ENCODE measurements at regions not wholly inside any gene's neighbourhood (a gene's known extent, or its start where the extent isn't known, plus 50 kb on each side); places are given as distances from the start of the nearest gene placed in this dataset.

- no peak for DNase-seq (ENCODE audit: low read depth)
These were observed 345.5 kb downstream of the BCAT1 start for GRCh38 chr12:24603371-24603770.

- peak; percentile 91 for DNase-seq (ENCODE audit: low read depth)
These were observed 347.9 kb downstream of the BCAT1 start for GRCh38 chr12:24600996-24601395.

GRCh38 chr12:24600551-24600950 lies 348.4 kb downstream of the BCAT1 start:
- DNase-seq (ENCODE audit: low read depth): peak; percentile 52

GRCh38 chr12:24599736-24600135 lies 349.2 kb downstream of the BCAT1 start:
- DNase-seq (ENCODE audit: low read depth): no peak

GRCh38 chr12:24597580-24597979 lies 351.3 kb downstream of the BCAT1 start:
- no peak for DNase-seq (ENCODE audit: low read depth)

GRCh38 chr12:24596768-24597388 lies 352.0 kb downstream of the BCAT1 start:
- peak; percentile 53 for DNase-seq (ENCODE audit: low read depth)

- peak; percentile 19 for DNase-seq (ENCODE audit: low read depth)
These were observed 353.2 kb downstream of the BCAT1 start for GRCh38 chr12:24595652-24596235.

GRCh38 chr12:24591715-24592440 lies 357.0 kb downstream of the BCAT1 start:
- DNase-seq (ENCODE audit: low read depth): no peak

GRCh38 chr12:24591079-24591626 lies 357.7 kb downstream of the BCAT1 start:
- DNase-seq (ENCODE audit: low read depth): no peak

GRCh38 chr12:24586293-24586692 lies 362.6 kb downstream of the BCAT1 start:
- no peak for DNase-seq (ENCODE audit: low read depth)

- no peak for DNase-seq (ENCODE audit: low read depth)
These were observed 364.7 kb downstream of the BCAT1 start for GRCh38 chr12:24584032-24584675.

- no peak for DNase-seq (ENCODE audit: low read depth)
These were observed 365.8 kb downstream of the BCAT1 start for GRCh38 chr12:24582954-24583601.

- no peak for DNase-seq (ENCODE audit: low read depth)
These were observed 374.4 kb downstream of the BCAT1 start for GRCh38 chr12:24574538-24574937.

GRCh38 chr12:24573621-24574020 lies 375.3 kb downstream of the BCAT1 start:
- peak; percentile 76 for DNase-seq (ENCODE audit: low read depth)

GRCh38 chr12:24565300-24565699 lies 383.6 kb downstream of the BCAT1 start:
- no peak for DNase-seq (ENCODE audit: low read depth)

- DNase-seq (ENCODE audit: low read depth): peak; percentile 63
These were observed 386.0 kb downstream of the BCAT1 start for GRCh38 chr12:24562771-24563431.

GRCh38 chr12:24561882-24562770 lies 386.8 kb downstream of the BCAT1 start:
- peak; percentile 73 for DNase-seq (ENCODE audit: low read depth)

- DNase-seq (ENCODE audit: low read depth): peak; percentile 72
These were observed 387.5 kb downstream of the BCAT1 start for GRCh38 chr12:24561411-24561871.

GRCh38 chr12:24560831-24561271 lies 388.1 kb downstream of the BCAT1 start:
- peak; percentile 36 for DNase-seq (ENCODE audit: low read depth)

- peak; percentile 9 for DNase-seq (ENCODE audit: low read depth)
These were observed 388.6 kb downstream of the BCAT1 start for GRCh38 chr12:24560192-24560775.
